Stimulated activated CD8-positive, alpha-beta memory T cell treated with anti-CD3 and anti-CD28 coated beads, Interleukin-7, amount 100 ng/mL, for 1 hour (primary cell): ENCODE measurements at regions not wholly inside any gene's neighbourhood (a gene's known extent, or its start where the extent isn't known, plus 50 kb on each side); places are given as distances from the start of the nearest gene placed in this dataset.

Source experiments
- DNase-seq, 2 donors: peaks; one replicate each; pipeline ENCODE4 v3.0.0-alpha.2; 2020; ENCODE audit warnings: low read depth in 2 of 2

GRCh38 chr11:116301141-116301540 lies 471.6 kb downstream of the BUD13 start:
- no peak for DNase-seq

- DNase-seq: no peak
Measured at GRCh38 chr11:116300232-116300631, 472.6 kb downstream of the BUD13 start.

- no peak for DNase-seq
Measured at GRCh38 chr11:116294630-116295029, 478.2 kb downstream of the BUD13 start.

- DNase-seq: no peak
Measured at GRCh38 chr11:116287866-116288265, 484.9 kb downstream of the BUD13 start.

- DNase-seq: no peak
Measured at GRCh38 chr11:116285026-116285425, 487.8 kb downstream of the BUD13 start.

GRCh38 chr11:116283300-116283699 lies 489.5 kb downstream of the BUD13 start:
- DNase-seq: no peak

GRCh38 chr11:116282481-116282880 lies 490.3 kb downstream of the BUD13 start:
- DNase-seq: no peak

GRCh38 chr11:116281173-116282160 lies 491.3 kb downstream of the BUD13 start:
- no peak for DNase-seq

GRCh38 chr11:116279511-116279910 lies 493.3 kb downstream of the BUD13 start:
- no peak for DNase-seq

- no peak for DNase-seq
Measured at GRCh38 chr11:116278076-116278475, 494.7 kb downstream of the BUD13 start.

GRCh38 chr11:116276051-116277044 lies 496.4 kb downstream of the BUD13 start:
- DNase-seq: peak; percentile 17 to 53

- no peak for DNase-seq
Measured at GRCh38 chr11:116275635-116276034, 497.2 kb downstream of the BUD13 start.

- DNase-seq: no peak
Measured at GRCh38 chr11:116274521-116274920, 498.3 kb downstream of the BUD13 start.

- DNase-seq: no peak
Measured at GRCh38 chr11:116272181-116272789, 500.5 kb downstream of the BUD13 start.

GRCh38 chr11:116271479-116271878 lies 501.3 kb downstream of the BUD13 start:
- DNase-seq: no peak

- no peak for DNase-seq
Measured at GRCh38 chr11:116267146-116267545, 505.6 kb downstream of the BUD13 start.

GRCh38 chr11:116263770-116264169 lies 509.0 kb downstream of the BUD13 start:
- DNase-seq: no peak

- DNase-seq: no peak
Measured at GRCh38 chr11:116263019-116263418, 509.8 kb downstream of the BUD13 start.

- no peak for DNase-seq
Measured at GRCh38 chr11:116262370-116262769, 510.4 kb downstream of the BUD13 start.

GRCh38 chr11:116261606-116262005 lies 511.2 kb downstream of the BUD13 start:
- DNase-seq: no peak

GRCh38 chr11:116258821-116259220 lies 514.0 kb downstream of the BUD13 start:
- DNase-seq: no peak

- no peak for DNase-seq
Measured at GRCh38 chr11:116257883-116258282, 514.9 kb downstream of the BUD13 start.
